GOT3 (cell line): ENCODE measurements at regions not wholly inside any gene's neighbourhood (a gene's known extent, or its start where the extent isn't known, plus 50 kb on each side); places are given as distances from the start of the nearest gene placed in this dataset.
"Not testable (repeated sequence)": the region's sequence is repeated elsewhere in the genome, so short reads cannot be mapped to it uniquely, and the experiment has no call there.

ENCODE experiments used
- DNase-seq: peaks from one replicate; lab custom pipeline; 2025; ENCODE audit warnings: mixed read lengths; lab: John Stamatoyannopoulos, UW

DNA sequence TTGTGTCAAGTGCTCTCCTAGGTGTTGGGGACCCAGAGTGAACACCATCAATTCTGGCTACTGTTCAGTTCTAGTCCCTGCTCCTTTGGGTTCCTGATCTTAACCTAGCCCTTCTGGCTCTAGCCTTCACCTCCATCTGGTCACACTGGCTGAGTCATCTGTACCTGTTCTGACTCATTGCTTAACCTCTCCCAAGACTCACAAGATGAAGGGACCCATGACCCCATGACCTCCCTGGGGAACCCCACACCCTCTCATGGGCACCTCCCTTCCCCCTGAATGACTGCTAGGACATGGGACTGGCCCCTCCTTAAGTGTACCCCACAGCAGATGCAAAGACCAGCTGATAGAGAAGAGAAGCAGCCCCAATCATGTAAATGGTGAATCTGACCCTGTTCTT lies 345.8 kb upstream of the CDH5 start:
- no peak for DNase-seq

DNA sequence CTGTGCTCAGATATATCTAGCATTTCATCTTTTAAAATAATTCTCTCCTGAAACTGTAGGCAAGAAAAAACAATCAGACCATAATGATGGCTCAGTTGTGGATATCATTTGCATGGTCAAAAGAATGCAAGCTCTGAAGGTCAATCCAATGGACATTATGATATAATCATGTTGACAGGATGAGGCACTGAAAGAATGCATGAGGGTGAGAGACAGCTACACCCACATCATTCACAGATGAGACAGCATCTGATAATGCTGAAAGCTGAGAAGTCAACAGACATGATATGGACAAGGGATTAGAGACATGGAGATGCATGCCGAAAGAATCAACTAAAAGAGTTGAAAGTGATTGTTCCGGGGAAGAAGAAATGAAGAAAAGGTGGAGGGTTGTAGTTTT lies 346.4 kb upstream of the CDH5 start:
- DNase-seq: no peak

DNA sequence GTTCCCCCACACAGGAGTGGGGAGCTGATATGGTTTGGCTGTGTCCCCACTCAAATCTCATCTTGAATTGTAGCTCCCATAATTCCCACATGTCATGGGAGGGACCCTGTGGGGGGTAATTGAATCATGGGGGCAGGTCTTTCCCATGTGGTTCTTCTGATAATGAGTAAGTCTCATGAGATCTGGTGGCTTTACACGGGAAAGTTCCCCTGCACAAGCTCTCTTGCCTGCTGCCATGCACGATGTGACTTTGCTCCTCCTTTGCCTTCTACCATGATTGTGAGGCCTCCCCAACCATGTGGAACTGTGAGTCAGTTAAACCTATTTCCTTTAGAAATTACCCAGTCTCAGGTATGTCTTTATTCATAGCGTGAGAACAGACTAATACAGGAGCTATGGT lies 347.0 kb upstream of the CDH5 start:
- DNase-seq: not testable (repeated sequence)

DNA sequence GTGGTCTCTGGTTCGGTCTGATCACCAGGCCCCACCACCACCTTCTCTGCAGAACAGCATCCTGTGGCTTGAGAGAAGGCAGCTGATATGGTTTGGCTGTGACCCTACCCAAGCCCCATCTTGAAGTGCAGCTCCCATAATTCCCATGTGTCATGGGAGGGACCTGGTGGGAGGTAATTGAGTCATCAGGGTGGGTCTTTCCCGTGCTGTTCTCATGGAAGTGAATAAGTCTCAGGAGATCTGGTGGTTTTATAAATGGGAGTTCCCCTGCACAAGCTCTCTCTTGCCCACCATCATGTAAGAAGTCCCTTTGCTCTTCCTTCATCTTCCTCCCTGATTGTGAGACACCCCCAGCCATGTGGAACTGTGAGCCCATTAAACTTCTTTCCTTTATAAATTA lies 352.3 kb upstream of the CDH5 start:
- DNase-seq: no peak

GRCh38 chr16:66013486-66013885 lies 353.0 kb upstream of the CDH5 start:
- no peak for DNase-seq

GRCh38 chr16:66008136-66008535 lies 358.4 kb upstream of the CDH5 start:
- DNase-seq: no peak

GRCh38 chr16:66007717-66008116 lies 358.8 kb upstream of the CDH5 start:
- no peak for DNase-seq

GRCh38 chr16:66006485-66006884 lies 360.0 kb upstream of the CDH5 start:
- DNase-seq: no peak

GRCh38 chr16:66004699-66005098 lies 361.8 kb upstream of the CDH5 start:
- no peak for DNase-seq

DNA sequence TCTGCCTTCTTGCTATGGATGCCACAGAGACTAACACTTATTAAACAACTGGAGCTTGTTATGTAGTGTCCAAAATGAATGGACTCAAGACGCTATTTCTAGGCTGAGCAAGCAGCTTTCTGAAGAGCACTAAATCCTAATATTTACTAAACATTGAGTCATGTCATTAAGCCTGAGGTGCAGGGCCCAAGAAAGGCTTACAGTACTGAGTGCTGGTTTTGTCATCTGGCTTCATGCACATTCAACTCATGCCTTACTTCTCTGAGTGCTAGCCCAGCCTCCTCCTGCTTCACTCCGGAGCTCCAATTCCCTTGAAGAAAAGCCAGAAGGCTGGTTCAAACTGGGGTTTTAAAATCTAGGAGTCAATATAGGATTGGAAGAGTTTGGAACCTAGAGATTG lies 363.3 kb upstream of the CDH5 start:
- no peak for DNase-seq

DNA sequence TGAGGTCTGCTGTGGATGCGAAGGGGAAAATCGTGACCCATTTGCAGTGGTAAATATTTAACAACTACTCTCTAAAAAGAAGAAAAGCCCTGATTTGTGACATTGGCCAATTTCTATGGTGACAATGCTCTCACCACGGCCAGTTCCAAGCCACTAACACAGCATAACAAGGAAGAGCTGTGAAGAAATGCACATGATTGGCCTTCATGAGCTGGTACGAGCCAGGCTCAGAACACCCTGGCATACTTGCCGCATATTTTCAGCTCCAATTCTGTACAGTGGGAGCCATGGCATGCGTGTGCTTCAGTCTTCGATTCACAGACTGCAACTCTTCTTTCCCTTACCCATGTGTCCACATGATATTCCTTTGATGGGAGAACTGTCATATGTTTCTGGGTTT lies 363.9 kb upstream of the CDH5 start:
- no peak for DNase-seq

GRCh38 chr16:66001432-66001831 lies 365.1 kb upstream of the CDH5 start:
- no peak for DNase-seq

DNA sequence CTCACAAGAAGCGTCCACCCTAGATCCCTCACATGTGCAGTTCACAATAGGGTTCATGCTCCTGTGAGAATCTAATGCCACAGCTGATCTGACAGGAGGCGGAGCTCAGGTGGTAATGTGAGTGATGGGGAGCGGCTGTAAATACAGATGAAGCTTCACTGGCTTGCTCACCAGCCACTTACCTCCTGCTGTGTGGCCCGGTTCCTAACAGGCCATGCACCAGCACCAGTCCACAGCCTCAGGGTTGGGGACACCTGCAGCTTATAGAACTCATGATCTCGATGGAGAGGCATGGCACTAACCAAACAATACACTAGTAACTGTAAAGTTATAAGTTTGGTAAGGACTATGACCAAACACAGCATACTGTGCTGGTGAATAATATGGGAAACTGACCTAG lies 368.0 kb upstream of the CDH5 start:
- no peak for DNase-seq

GRCh38 chr16:65994291-65994690 lies 372.2 kb upstream of the CDH5 start:
- no peak for DNase-seq

DNA sequence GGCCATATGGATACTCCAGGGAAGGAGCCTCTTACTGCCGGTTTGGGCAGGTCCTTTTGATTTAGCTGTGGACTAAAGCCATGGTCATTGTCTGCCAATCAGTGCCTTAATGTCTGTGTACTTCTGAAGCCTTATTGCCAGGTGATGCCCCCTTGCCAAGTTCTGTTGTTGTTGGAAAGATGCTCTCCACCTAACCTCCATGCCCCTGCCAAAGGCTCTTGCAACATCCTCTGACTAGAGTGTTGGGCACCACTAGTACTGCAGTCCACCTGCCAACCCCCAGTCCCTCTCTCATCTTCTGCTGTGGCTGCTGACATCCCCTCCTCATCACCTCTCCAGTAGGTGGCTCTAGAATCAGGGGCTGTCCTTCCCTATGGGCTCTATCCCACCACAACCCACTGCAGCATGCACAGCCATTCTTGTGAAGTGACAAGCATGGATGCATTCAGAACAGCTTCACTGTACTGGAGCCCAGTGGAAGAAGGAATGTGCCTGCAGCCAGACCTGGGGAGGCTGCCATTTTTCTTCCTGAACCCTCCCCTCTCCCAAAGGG lies 375.3 kb upstream of the CDH5 start:
- no peak for DNase-seq

GRCh38 chr16:65989861-65990604 lies 376.5 kb upstream of the CDH5 start:
- no peak for DNase-seq

DNA sequence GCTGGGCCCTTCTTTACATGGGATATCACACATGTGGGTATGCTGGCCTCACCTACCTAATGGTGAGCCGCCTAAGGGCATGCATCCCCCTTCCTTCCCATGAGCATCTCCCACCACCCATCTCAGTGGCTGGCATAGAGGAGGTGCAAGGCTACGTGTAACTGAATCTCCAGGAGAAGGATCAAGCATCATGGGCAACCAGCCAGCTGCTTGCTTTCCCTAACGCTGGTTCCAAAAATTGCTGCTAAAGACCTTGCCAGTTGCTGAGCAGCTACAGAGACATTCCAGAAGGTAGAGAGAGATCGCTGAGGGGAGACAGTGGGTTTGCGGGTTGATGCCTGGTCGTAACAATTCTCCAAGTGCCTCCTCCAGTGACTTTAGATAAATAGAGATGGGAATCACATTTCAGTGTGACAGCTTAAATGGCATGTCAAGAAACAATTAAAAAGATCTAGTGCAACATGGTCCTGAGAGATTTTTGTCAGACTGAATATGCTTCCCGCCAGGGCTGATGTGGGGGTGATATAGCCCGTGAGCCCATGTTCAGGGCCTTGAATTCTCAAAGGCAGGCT lies 378.4 kb upstream of the CDH5 start:
- DNase-seq: no peak

GRCh38 chr16:65984296-65984695 lies 382.2 kb upstream of the CDH5 start:
- no peak for DNase-seq

DNA sequence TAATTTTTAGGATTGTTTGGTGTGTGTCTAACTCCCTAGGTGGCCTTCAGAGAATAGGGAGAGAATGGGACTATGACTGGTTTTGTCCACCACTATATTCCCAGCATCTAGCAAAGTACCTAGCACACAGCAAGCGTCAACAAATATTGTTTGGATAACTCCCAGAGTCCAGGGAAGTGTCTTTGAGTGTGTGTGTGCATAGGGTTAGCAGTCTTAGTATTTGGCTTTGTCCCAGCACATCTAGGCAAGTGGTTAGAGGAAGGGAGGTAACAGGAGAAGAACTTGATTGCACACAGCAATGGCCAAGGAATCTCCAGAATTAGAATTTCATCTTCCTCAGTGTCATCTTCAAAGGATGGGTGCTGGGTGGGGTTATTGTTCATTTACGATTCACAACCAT lies 385.4 kb upstream of the CDH5 start:
- DNase-seq: no peak

DNA sequence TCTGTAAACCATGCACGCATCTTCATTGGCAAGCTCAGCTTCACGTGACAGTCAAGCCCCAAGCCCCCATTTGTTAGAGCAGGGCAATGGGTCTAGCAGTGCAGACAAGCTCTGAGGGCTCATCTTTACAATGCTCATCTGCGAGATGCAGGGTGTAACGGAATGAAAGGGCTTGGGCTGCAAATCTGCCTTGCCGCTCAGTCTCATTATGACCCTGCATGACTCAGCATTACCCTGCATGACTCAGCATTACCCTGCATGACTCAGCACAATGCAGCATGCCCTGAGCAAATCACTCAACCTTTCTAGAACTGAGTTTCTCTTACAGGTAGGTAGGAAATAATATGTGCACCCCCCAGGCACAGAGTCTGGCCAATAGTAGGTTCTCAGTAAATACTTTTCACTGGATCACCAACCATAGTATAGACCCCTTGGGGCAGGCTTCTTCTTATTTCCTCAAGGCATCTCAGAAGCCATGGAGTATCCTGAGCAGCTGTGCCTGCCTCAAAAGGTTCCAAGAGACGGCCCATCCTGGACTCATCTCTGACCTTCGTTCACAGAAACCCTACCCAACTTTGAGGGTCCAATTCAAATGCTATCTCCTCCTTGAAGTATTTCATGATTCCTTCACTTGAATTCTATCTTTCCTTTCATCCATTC lies 391.3 kb upstream of the CDH5 start:
- DNase-seq: no peak

GRCh38 chr16:65967376-65967775 lies 399.1 kb upstream of the CDH5 start:
- no peak for DNase-seq

DNA sequence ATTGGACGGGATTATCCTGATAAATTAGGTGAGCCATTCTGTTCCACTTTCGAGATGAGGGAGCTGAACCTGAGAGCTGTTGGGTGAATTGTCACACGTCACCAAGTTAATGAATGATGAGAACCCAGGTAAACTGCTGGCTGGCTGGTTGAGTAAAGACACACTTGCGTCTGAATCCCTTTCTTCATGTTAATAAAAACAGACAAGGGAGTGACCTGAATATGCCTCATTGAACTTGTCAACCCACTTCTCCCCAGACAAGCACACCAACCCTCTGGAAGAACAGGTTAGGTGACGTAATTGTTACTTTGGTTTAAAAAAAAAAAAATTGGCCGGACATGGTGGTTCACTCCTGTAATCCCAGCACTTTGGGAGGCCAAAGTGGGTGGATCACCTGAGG lies 400.9 kb upstream of the CDH5 start:
- DNase-seq: no peak

DNA sequence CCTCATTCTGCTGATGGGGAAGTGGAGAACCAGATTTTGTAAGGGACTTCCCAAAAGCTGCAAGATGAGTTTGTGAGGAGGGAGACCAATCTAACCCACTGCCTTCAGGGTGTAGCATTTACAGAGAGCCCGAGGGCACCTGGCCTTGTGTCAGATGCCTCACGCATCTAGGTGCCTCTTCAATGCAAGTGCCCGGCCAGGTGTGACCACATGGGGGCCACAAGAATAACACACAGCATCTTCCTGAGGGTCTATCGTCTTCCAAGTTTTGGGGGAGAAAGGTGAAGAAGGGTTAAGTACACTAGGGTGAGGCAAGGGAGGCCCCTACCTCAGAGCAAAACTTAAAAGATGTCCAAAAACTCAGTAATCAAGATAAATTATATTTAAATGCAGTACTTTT lies 401.7 kb upstream of the CDH5 start:
- DNase-seq: no peak
